ENCODE measurements at regions not wholly inside any gene's neighbourhood (a gene's known extent, or its start where the extent isn't known, plus 50 kb on each side); places are given as distances from the start of the nearest gene placed in this dataset.
A peak's percentile ranks its signal among the peaks of the same experiment; 100 is the strongest.

DNA sequence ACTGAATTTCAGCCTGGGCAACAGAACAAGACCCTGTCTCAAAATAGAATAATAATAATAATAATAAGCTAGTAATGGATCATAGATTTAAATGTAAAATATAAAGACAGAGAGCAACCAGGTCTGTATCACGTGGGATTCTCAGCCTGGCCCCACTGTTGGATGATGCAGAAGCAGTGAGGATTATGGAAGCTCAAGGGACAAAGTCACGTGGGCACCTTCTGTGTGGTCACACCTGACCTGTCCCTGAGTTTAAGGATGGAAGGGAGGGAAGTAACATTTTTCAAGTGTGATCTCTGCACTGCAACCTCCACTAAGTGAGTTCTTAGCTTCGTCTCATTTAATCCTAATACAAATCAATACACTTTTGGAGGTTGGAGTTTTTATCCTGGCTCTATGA is 212.5 kb upstream of the IER5L start:
- no peak for TF ChIP-seq CTCF (conservative IDR thresholded peaks at IDR 0.05; ENCODE audit: low read depth)
- no peak for DNase-seq (ENCODE audit: low spot score)
- CTCF ChIA-PET: interaction anchor here (0.7 kb wide), 1 partner anchor 235 kb away, joined by 3 read pairs; the partner anchor contains the start of gene NTMT1
- POLR2A ChIA-PET (ENCODE audit: low non-redundant PET): no interaction called here
- no peak overlapping the region for H3K27ac ChIP-seq

DNA sequence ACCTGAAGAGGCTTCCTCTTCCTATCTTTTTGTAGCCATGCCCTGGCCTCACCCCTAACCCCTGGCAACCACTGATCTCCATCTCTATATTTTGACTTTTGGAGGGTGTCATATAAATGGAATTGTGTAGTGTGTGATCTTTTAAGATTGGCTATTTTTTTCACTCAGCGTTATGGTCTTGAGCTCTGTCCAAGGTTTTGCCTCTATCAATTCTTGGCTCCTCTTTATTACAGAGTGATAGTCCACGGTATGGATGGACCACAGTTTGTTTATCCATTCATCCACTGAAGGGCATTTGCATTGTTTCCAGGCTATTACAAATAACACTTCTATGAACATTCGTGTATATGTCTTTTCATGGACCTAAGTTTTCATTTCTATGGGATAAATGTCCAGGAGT is 209.8 kb upstream of the IER5L start:
- ChIA-PET CTCF (no interaction called here), POLR2A (ENCODE audit: low non-redundant PET) (no interaction called here)
- no peak overlapping the region for H3K27ac ChIP-seq

GRCh38 chr9:129386812-129387177 is 208.7 kb upstream of the IER5L start:
- DNase-seq (ENCODE audit: low spot score): no peak
- ChIA-PET CTCF (interaction anchor here (0.6 to 1.3 kb wide), 2 partner anchors 14 to 213 kb away, joined by 3 to 4 read pairs; no protein-coding TSS in a partner anchor), POLR2A (ENCODE audit: low non-redundant PET) (interaction anchor here (0.6 kb wide), 1 partner anchor 176 kb away, joined by 3 read pairs; no protein-coding TSS in a partner anchor)

More for the DNA sequence above, 209.8 kb upstream of the IER5L start:
- no peak for DNase-seq (ENCODE audit: low spot score)
- no peak for TF ChIP-seq CTCF (conservative IDR thresholded peaks at IDR 0.05; ENCODE audit: low read depth)

GRCh38 chr9:129385211-129385934 is 207.3 kb upstream of the IER5L start:
- peak overlapping the region; percentile 82 for H3K27ac ChIP-seq
- no peak for TF ChIP-seq CTCF (conservative IDR thresholded peaks at IDR 0.05; ENCODE audit: low read depth)
- DNase-seq (ENCODE audit: low spot score): no peak
- POLR2A ChIA-PET (ENCODE audit: low non-redundant PET): interaction anchor here (0.6 to 0.7 kb wide), 2 partner anchors 20 to 41 kb away, joined by 3 to 4 read pairs; no protein-coding TSS in a partner anchor
- CTCF ChIA-PET: interaction anchor here (0.6 to 1.3 kb wide), 2 partner anchors 9 to 211 kb away, joined by 3 read pairs; no protein-coding TSS in a partner anchor

More at GRCh38 chr9:129386812-129387177, 208.7 kb upstream of the IER5L start:
- H3K27ac ChIP-seq: no peak overlapping the region
- no peak for TF ChIP-seq CTCF (conservative IDR thresholded peaks at IDR 0.05; ENCODE audit: low read depth)

DNA sequence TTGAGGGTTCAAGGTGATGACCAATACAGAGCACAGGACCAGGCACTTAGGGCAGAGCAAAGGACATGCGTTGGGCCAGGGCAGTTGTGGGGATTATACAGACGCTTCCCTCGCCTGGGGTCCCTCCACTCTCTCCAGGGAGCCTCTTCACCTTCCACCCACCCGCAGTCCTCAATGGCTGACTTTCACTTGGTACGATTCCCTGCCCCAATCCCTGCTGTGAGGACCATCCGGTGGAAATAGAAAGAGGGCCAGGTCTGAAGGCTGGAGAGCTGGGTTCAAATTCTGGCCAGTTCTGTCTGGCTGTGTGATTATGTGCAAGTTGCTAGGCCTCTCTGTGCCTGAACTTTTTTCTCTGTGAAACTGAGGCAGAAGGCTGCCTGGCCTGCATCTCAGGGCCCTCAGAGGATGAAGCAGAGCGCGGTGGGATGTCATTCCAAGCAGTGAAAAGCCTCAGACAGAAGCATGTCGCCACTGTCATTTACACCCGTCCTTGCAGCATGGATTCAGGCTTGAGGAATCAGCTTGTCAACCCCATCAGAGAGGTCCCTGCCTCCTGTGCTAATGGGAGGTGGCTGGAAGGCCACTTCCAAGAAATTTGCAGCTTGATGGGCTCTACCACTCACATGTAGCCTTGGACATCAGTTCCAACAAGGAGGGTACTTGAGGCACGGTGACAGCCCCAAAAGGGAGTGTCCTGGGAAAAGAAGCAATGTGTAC is 206.6 kb upstream of the IER5L start:
- CTCF ChIA-PET: interaction anchor here (0.6 kb wide), 1 partner anchor 10 kb away, joined by 3 read pairs; no protein-coding TSS in a partner anchor
- POLR2A ChIA-PET (ENCODE audit: low non-redundant PET): interaction anchor here (0.6 to 0.7 kb wide), 2 partner anchors 19 to 42 kb away, joined by 3 to 4 read pairs; no protein-coding TSS in a partner anchor
- DNase-seq (ENCODE audit: low spot score): no peak
- TF ChIP-seq CTCF (conservative IDR thresholded peaks at IDR 0.05; ENCODE audit: low read depth): no peak
- peak overlapping the region; percentile 82 for H3K27ac ChIP-seq
